IMR-90 (cell line): ENCODE measurements at regions not wholly inside any gene's neighbourhood (a gene's known extent, or its start where the extent isn't known, plus 50 kb on each side); places are given as distances from the start of the nearest gene placed in this dataset.

Experiments
- ATAC-seq: fragments of 200-7000 bp; cut with Tn5 transposase; 2 replicates; pipeline ENCODE4 v1.9.1; 2020; ENCODE audit warnings: low read depth, mild to moderate bottlenecking, moderate library complexity
- BruUV-seq: library from RNA; stranded (reverse); fragments of 400-500 nt; replicated peaks from 2 replicates; lab custom pipeline; 2021; lab: Mats Ljungman, UMichigan
- CTCF ChIA-PET: fragments of 300-600 bp; formaldehyde crosslinking; extraction: SDS; loops from one replicate; lab custom pipeline; 2021; ENCODE audit warnings: antibody characterized with exemption; lab: Yijun Ruan, JAX
- POLR2A ChIA-PET: fragments of 300-600 bp; sonication (Branson Sonifier 250); formaldehyde crosslinking; loops from one replicate; lab custom pipeline; 2022; ENCODE audit warnings: antibody characterized with exemption; ENCODE audit not compliant: unreplicated experiment; lab: Charles Lee
- DNase-seq: peaks from one replicate; pipeline ENCODE4 v3.0.0; 2013
- H2AFZ ChIP-seq: replicated peaks from 2 replicates; pipeline ENCODE3; 2013; ENCODE audit warnings: low read length, mild to moderate bottlenecking; ENCODE audit not compliant: poor library complexity
- H2AK5ac ChIP-seq: 2 replicates; pipeline ENCODE4 v1.6.1; 2013; ENCODE audit warnings: low read depth, low read length, inconsistent platforms
- H2AK9ac ChIP-seq: replicated peaks from 2 replicates; pipeline ENCODE3; 2013; ENCODE audit warnings: mild to moderate bottlenecking, low read depth, low read length, moderate library complexity; ENCODE audit not compliant: poor library complexity
- H2BK120ac ChIP-seq: 2 replicates; pipeline ENCODE4 v1.6.1; 2013; ENCODE audit warnings: low read depth, low read length, inconsistent platforms
- H2BK15ac ChIP-seq: 3 replicates; pipeline ENCODE4 v1.6.1; 2013; ENCODE audit warnings: low read depth, low read length, inconsistent platforms
- H2BK20ac ChIP-seq: 2 replicates; pipeline ENCODE4 v1.6.1; 2013; ENCODE audit warnings: low read depth, mild to moderate bottlenecking, inconsistent platforms, low read length, moderate library complexity
- H2BK5ac ChIP-seq: 2 replicates; pipeline ENCODE4 v1.6.1; 2013; ENCODE audit warnings: mild to moderate bottlenecking, low read depth, low read length, inconsistent platforms; ENCODE audit not compliant: poor library complexity, severe bottlenecking
- H3K14ac ChIP-seq: replicated peaks from 2 replicates; pipeline ENCODE4 v1.6.1; 2013; ENCODE audit warnings: low read depth, low read length, inconsistent platforms
- H3K18ac ChIP-seq: 2 replicates; pipeline ENCODE4 v1.6.1; 2013; ENCODE audit warnings: low read depth, low read length, control low read depth
- H3K23ac ChIP-seq: 2 replicates; pipeline ENCODE4 v1.6.1; 2013; ENCODE audit warnings: low read depth, low read length, inconsistent platforms
- H3K27ac ChIP-seq: 2 replicates; pipeline ENCODE4 v1.5.1; 2013; ENCODE audit warnings: mild to moderate bottlenecking, control low read depth, low read length; ENCODE audit not compliant: insufficient read depth
- H3K27me3 ChIP-seq: 2 replicates; pipeline ENCODE4 v1.6.1; 2013; ENCODE audit warnings: low read length; ENCODE audit not compliant: control insufficient read depth, insufficient read depth
- H3K36me3 ChIP-seq: 2 replicates; pipeline ENCODE4 v1.6.1; 2013; ENCODE audit warnings: low read length, mixed read lengths; ENCODE audit not compliant: control insufficient read depth, insufficient read depth
- H3K4ac ChIP-seq: 2 replicates; pipeline ENCODE4 v1.6.1; 2013; ENCODE audit warnings: low read depth, low read length, inconsistent platforms
- H3K4me1 ChIP-seq: 2 replicates; pipeline ENCODE4 v1.6.1; 2013; ENCODE audit warnings: low read length, mixed read lengths; ENCODE audit not compliant: control insufficient read depth, insufficient read depth
- H3K4me2 ChIP-seq: 2 replicates; pipeline ENCODE4 v1.6.1; 2013; ENCODE audit warnings: low read depth, mild to moderate bottlenecking, control low read depth, low read length, moderate library complexity
- H3K4me3 ChIP-seq: 2 replicates; pipeline ENCODE4 v1.5.1; 2013; ENCODE audit warnings: low read depth, mild to moderate bottlenecking, control low read depth, low read length, moderate library complexity; ENCODE audit not compliant: insufficient read depth
- H3K56ac ChIP-seq: 2 replicates; pipeline ENCODE4 v1.6.1; 2013; ENCODE audit warnings: low read length, inconsistent platforms; ENCODE audit not compliant: insufficient read depth; ENCODE audit errors: extremely low read depth
- H3K79me1 ChIP-seq, 2 experiments: 2 replicates each; pipeline ENCODE4 v1.6.1; 2013; ENCODE audit warnings: low read length in 2 of 2, inconsistent platforms in 1 of 2, low read depth in 1 of 2
- H3K9ac ChIP-seq: 2 replicates; pipeline ENCODE4 v1.6.1; 2013; ENCODE audit warnings: low read depth, low read length, control low read depth
- H3K9me1 ChIP-seq: 2 replicates; pipeline ENCODE4 v1.6.1; 2013; ENCODE audit warnings: low read length, inconsistent platforms; ENCODE audit not compliant: insufficient read depth
- H3K9me3 ChIP-seq: 2 replicates; pipeline ENCODE4 v1.6.1; 2013; ENCODE audit warnings: low read length; ENCODE audit not compliant: control insufficient read depth, insufficient read depth
- H4K20me1 ChIP-seq: 2 replicates; pipeline ENCODE4 v1.6.1; 2013; ENCODE audit warnings: low read length, inconsistent platforms; ENCODE audit not compliant: insufficient read depth
- H4K5ac ChIP-seq: 2 replicates; pipeline ENCODE4 v1.6.1; 2013; ENCODE audit warnings: mild to moderate bottlenecking, low read depth, low read length, control low read depth
- H4K8ac ChIP-seq, 2 experiments: 2 replicates each; pipeline ENCODE4 v1.6.1; 2013; ENCODE audit warnings: low read depth in 2 of 2, low read length in 2 of 2, control low read depth in 1 of 2, inconsistent platforms in 1 of 2
- H4K91ac ChIP-seq: 2 replicates; pipeline ENCODE4 v1.6.1; 2013; ENCODE audit warnings: low read depth, low read length, inconsistent platforms; ENCODE audit not compliant: insufficient read depth
- BHLHE40 ChIP-seq: fragments of 150-350 bp; IDR thresholded peaks from 2 replicates; pipeline ENCODE4 v1.6.1; 2016; ENCODE audit warnings: mild to moderate bottlenecking, low read depth, low read length
- CEBPB ChIP-seq: IDR thresholded peaks from 2 replicates; pipeline ENCODE4 v1.6.1; 2012; ENCODE audit warnings: low read depth, low read length, improper control_type of control experiment
- CHD1 ChIP-seq: IDR thresholded peaks from 2 replicates; pipeline ENCODE4 v1.6.1; 2012; ENCODE audit warnings: low read depth, low read length, improper control_type of control experiment
- FOS ChIP-seq: fragments of 150-350 bp; IDR thresholded peaks from 2 replicates; pipeline ENCODE4 v1.6.1; 2016; ENCODE audit warnings: low read depth, low read length
- MAFK ChIP-seq: IDR thresholded peaks from 2 replicates; pipeline ENCODE4 v1.6.1; 2012; ENCODE audit warnings: low read depth, low read length, improper control_type of control experiment
- MAZ ChIP-seq: IDR thresholded peaks from 2 replicates; pipeline ENCODE4 v1.6.1; 2012; ENCODE audit warnings: low read depth, mild to moderate bottlenecking, low read length, improper control_type of control experiment, moderate library complexity, borderline replicate concordance
- MXI1 ChIP-seq: IDR thresholded peaks from 2 replicates; pipeline ENCODE4 v1.6.1; 2012; ENCODE audit warnings: low read depth, mild to moderate bottlenecking, low read length, moderate library complexity, borderline replicate concordance
- NFE2L2 ChIP-seq: fragments of 150-350 bp; IDR thresholded peaks from 2 replicates; pipeline ENCODE4 v1.6.1; 2016; ENCODE audit warnings: low read depth, mild to moderate bottlenecking, low read length
- POLR2A ChIP-seq: IDR thresholded peaks from 2 replicates; pipeline ENCODE4 v1.6.1; 2012; ENCODE audit warnings: mild to moderate bottlenecking, low read depth, low read length
- RAD21 ChIP-seq: IDR thresholded peaks from 2 replicates; pipeline ENCODE4 v1.6.1; 2012; ENCODE audit warnings: low read length, improper control_type of control experiment
- RCOR1 ChIP-seq: IDR thresholded peaks from 2 replicates; pipeline ENCODE4 v1.6.1; 2012; ENCODE audit warnings: mild to moderate bottlenecking, low read length, improper control_type of control experiment; ENCODE audit not compliant: insufficient replicate concordance
- RFX5 ChIP-seq: IDR thresholded peaks from 2 replicates; pipeline ENCODE4 v1.8.0; 2012; ENCODE audit warnings: low read depth, mild to moderate bottlenecking, low read length, moderate library complexity
- SMC3 ChIP-seq: fragments of 150-350 bp; IDR thresholded peaks from 2 replicates; pipeline ENCODE4 v1.6.1; 2016; ENCODE audit warnings: low read depth, mild to moderate bottlenecking, antibody characterized with exemption, low read length, moderate library complexity
- WGBS, 2 experiments: methylation state at CpG; one replicate each; pipeline versions ENCODE4 v1.1.5 to v1.1.7; 2013; ENCODE audit warnings: missing lambda C conversion rate in 2 of 2; ENCODE audit not compliant: insufficient read length in 1 of 2; ENCODE audit errors: extremely low coverage in 2 of 2; 5-methylcytosine and 5-hydroxymethylcytosine counted together
- dilution Hi-C: fragments of 300-500 bp; cut with HindIII; formaldehyde crosslinking; loops from one replicate; pipeline ENCODE4 v1.14.3; 2018; ENCODE audit warnings: low sequenced_read_pairs; ENCODE audit not compliant: unreplicated experiment
- in situ Hi-C: fragments of 300-500 bp; cut with MboI; formaldehyde crosslinking; loops from 3 replicates; pipeline ENCODE4 v1.14.3; 2019; ENCODE audit warnings: low sequenced_read_pairs, inconsistent platforms, mixed read lengths
- intact Hi-C: fragments of 100-400 bp; cut with micrococcal nuclease; formaldehyde crosslinking; loops from 2 replicates; pipeline ENCODE4 v1.10.0; 2022
- TF ChIP-seq, protein P1 (sequence below): fragments of 150-350 bp; IDR thresholded peaks from 2 replicates; pipeline ENCODE4 v1.6.1; 2016; ENCODE audit warnings: low read depth, mild to moderate bottlenecking, low read length, moderate library complexity, borderline replicate concordance
- TF ChIP-seq, protein P2 (sequence below): fragments of 150-350 bp; IDR thresholded peaks from 2 replicates; pipeline ENCODE4 v1.6.1; 2017; ENCODE audit warnings: mild to moderate bottlenecking, antibody characterized with exemption, low read length, low read depth
- TF ChIP-seq, protein P3 (sequence below): conservative IDR thresholded peaks from 2 replicates; pipeline ENCODE4 v1.5.1; 2012; ENCODE audit warnings: mild to moderate bottlenecking, low read depth, low read length, improper control_type of control experiment

DNA sequence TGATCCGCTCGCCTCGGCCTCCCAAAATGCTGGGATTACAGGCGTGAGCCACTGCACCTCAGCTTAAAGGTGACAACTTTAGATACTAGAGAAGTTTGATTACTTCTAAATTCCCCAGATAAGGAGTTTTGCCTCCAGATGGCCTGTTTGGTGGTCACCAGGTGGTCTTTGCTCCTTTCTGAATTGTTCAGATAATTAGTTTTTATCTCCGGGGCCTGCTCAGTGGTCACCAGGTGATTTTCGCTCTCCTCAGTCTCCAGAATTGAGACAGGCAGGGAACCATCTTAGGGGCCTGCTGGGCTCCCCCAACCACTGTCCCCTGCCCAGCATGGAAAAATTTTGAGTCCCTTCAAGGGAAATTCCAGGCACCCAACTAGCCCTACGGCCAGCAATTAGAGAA, 62.6 kb downstream of the GPR6 start:
- Histone ChIP-seq H3K36me3 (no peaks in the 10 kb centered on the region), H4K8ac (no peak overlapping the region), H3K4me3 (no peak overlapping the region), H3K27me3 (peaks cover 7% of the 10 kb centered on the region), H4K5ac (no peak overlapping the region), H4K91ac (no peak overlapping the region), H4K20me1 (no peaks in the 10 kb centered on the region), H3K9me3 (peaks cover under 1% of the 10 kb centered on the region), H2BK20ac (no peak overlapping the region), H3K4ac (no peak overlapping the region), H3K9me1 (no peaks in the 10 kb centered on the region), H3K27ac (no peak overlapping the region), H3K4me1 (no peaks in the 10 kb centered on the region), H2AFZ (no peak overlapping the region), H3K56ac (no peak overlapping the region), H3K23ac (no peak overlapping the region), H2BK120ac (no peak overlapping the region), H3K9ac (no peak overlapping the region), H2AK9ac (no peak overlapping the region), H3K14ac (no peak overlapping the region), H2BK5ac (no peak overlapping the region), H3K18ac (no peak overlapping the region), H2AK5ac (no peak overlapping the region), H3K79me1 (no peaks in the 10 kb centered on the region), H3K4me2 (no peak overlapping the region), H2BK15ac (no peak overlapping the region)
- BruUV-seq = no TSS peak
- in situ Hi-C loops (no loop called here), intact Hi-C loops (no loop called here), dilution Hi-C loops (loop anchor here (25.0 kb wide), 1 partner anchor 328 kb away; no protein-coding TSS in a partner anchor)
- CTCF ChIA-PET = interaction anchor here (0.7 to 4.8 kb wide), 9 partner anchors 11 to 513 kb away, joined by 3 to 78 read pairs (median 5); no protein-coding TSS in a partner anchor
- ATAC-seq (no peak), DNase-seq (no peak)
- no CpG with 5 or more reads among the region's 7 CpGs for WGBS, 2 experiments
- TF ChIP-seq RFX5 (no peak), SMC3 (no peak), POLR2A (no peak), BHLHE40 (no peak), MAFK (no peak), CHD1 (no peak), RCOR1 (no peak), CEBPB (no peak), RAD21 (no peak), NFE2L2 (no peak), FOS (no peak), MAZ (no peak), MXI1 (no peak)
- TF ChIP-seq, protein P1, sequence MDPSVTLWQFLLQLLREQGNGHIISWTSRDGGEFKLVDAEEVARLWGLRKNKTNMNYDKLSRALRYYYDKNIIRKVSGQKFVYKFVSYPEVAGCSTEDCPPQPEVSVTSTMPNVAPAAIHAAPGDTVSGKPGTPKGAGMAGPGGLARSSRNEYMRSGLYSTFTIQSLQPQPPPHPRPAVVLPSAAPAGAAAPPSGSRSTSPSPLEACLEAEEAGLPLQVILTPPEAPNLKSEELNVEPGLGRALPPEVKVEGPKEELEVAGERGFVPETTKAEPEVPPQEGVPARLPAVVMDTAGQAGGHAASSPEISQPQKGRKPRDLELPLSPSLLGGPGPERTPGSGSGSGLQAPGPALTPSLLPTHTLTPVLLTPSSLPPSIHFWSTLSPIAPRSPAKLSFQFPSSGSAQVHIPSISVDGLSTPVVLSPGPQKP = no peak
- TF ChIP-seq, protein P2, sequence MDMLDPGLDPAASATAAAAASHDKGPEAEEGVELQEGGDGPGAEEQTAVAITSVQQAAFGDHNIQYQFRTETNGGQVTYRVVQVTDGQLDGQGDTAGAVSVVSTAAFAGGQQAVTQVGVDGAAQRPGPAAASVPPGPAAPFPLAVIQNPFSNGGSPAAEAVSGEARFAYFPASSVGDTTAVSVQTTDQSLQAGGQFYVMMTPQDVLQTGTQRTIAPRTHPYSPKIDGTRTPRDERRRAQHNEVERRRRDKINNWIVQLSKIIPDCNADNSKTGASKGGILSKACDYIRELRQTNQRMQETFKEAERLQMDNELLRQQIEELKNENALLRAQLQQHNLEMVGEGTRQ = no peak
- TF ChIP-seq, protein P3, sequence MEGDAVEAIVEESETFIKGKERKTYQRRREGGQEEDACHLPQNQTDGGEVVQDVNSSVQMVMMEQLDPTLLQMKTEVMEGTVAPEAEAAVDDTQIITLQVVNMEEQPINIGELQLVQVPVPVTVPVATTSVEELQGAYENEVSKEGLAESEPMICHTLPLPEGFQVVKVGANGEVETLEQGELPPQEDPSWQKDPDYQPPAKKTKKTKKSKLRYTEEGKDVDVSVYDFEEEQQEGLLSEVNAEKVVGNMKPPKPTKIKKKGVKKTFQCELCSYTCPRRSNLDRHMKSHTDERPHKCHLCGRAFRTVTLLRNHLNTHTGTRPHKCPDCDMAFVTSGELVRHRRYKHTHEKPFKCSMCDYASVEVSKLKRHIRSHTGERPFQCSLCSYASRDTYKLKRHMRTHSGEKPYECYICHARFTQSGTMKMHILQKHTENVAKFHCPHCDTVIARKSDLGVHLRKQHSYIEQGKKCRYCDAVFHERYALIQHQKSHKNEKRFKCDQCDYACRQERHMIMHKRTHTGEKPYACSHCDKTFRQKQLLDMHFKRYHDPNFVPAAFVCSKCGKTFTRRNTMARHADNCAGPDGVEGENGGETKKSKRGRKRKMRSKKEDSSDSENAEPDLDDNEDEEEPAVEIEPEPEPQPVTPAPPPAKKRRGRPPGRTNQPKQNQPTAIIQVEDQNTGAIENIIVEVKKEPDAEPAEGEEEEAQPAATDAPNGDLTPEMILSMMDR = no peak
- POLR2A ChIA-PET = no interaction called here
